Aorta (tissue), 5 donors: ENCODE measurements at regions not wholly inside any gene's neighbourhood (a gene's known extent, or its start where the extent isn't known, plus 50 kb on each side); places are given as distances from the start of the nearest gene placed in this dataset.

Experiments
- ATAC-seq: fragments of 200-7000 bp; cut with Tn5 transposase; one replicate; pipeline ENCODE4 v1.9.1; 2022; ENCODE audit warnings: moderate library complexity; ENCODE audit not compliant: low FRiP score
- DNase-seq, 2 donors: peaks; one replicate each; pipeline ENCODE4 v3.0.0-alpha.2; 2020
- H3K27ac ChIP-seq, 2 donors: one replicate each; pipeline ENCODE4 v1.5.1; 2013; ENCODE audit warnings: low read length in 2 of 2, mild to moderate bottlenecking in 2 of 2, moderate library complexity in 2 of 2, control low read depth in 1 of 2, inconsistent platforms in 1 of 2, low read depth in 1 of 2
- H3K27me3 ChIP-seq, 2 donors: one replicate each; pipeline ENCODE4 v1.6.1; 2013; ENCODE audit warnings: control low read depth in 1 of 2, low read length in 1 of 2, mild to moderate bottlenecking in 1 of 2, moderate library complexity in 1 of 2; ENCODE audit not compliant: insufficient read depth in 2 of 2, control insufficient read depth in 1 of 2
- H3K36me3 ChIP-seq, 2 donors: one replicate each; pipeline ENCODE4 v1.6.1; 2013; ENCODE audit warnings: control low read depth in 1 of 2, low read length in 1 of 2, mild to moderate bottlenecking in 1 of 2; ENCODE audit not compliant: insufficient read depth in 2 of 2, control insufficient read depth in 1 of 2
- H3K4me1 ChIP-seq, 2 donors: one replicate each; pipeline ENCODE4 v1.6.1; 2013; ENCODE audit warnings: low read length in 2 of 2, control low read depth in 1 of 2, mild to moderate bottlenecking in 1 of 2, moderate library complexity in 1 of 2; ENCODE audit not compliant: insufficient read depth in 2 of 2, control insufficient read depth in 1 of 2
- H3K4me3 ChIP-seq, 2 donors: one replicate each; pipeline ENCODE4 v1.5.1; 2013; ENCODE audit warnings: low read length in 2 of 2, control low read depth in 1 of 2, mild to moderate bottlenecking in 1 of 2
- H3K9me3 ChIP-seq: one replicate; pipeline ENCODE4 v1.6.1; 2013; ENCODE audit warnings: mild to moderate bottlenecking, low read length; ENCODE audit not compliant: control insufficient read depth
- WGBS, 2 donors: extraction: QIAGEN DNeasy Blood & Tissue Kit; methylation state at CpG; one replicate each; pipeline ENCODE4 v1.1.7; 2013; 5-methylcytosine and 5-hydroxymethylcytosine counted together
- intact Hi-C, 2 donors: fragments of 100-400 bp; cut with DNase I; formaldehyde crosslinking; loops; one replicate each; pipeline versions ENCODE4 v1.14.2 to v1.15.0; 2022
- donor health status: healthy with polysubstance abuse.
- donor health status: Bipolar disorder and iron deficiency.
- donor health status: DM: no; HTN: no; CAD: no.
- donor health status: DM: no; HTN: no; CAD: no.
- donor health status: DM: yes; HTN: yes; CAD: no.

DNA sequence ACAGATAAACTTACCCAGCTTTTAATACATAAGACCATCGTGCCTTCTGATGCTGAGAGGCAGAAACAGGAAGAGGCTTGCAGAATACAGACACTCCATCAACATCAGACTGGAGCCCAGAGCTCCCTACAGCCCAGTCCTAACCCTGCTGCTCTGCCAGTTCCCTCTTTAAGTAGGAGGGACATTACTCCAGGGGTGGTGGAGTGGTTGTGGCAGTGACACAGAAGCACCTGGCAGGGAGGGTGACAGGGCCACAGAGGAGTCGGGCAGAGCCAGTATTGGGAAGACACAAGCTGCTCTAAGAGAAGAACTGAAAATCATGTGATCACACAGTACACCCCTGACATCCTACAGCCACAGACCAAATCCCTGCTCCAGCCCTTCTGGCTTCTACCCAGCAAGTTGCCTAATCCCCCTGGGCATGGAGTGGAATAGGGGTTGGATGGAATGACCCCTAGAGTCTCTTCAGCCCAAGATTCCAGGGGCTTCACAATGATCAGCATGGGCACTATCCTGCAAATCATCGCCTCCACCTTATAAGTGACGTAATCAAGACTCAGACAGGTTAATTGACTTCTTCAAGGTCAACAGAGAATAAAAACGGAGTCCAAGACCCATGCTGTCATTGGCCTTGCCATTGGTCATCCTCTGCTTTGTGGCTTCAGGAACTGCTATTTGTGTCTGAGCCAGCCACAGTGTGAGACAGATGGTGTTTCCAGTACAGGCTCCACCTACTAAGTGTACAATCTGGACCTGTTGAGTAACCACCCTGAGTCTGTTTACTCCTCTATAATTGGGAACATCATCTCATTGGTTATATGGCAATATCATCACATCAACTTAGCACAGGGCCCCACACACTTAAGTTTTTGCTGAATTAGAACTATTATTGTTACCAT is 61.1 kb upstream of the ZMIZ1 start:
- no peak for DNase-seq
- no peaks in the 10 kb centered on the region for H3K36me3 ChIP-seq
- no peak overlapping the region for H3K4me3 ChIP-seq
- H3K27ac ChIP-seq, result no peak overlapping the region
- ATAC-seq, result peak; percentile 73
- no peaks in the 10 kb centered on the region for H3K9me3 ChIP-seq
- 82 to 84% methylated on average over 5 of the region's 5 CpGs for WGBS, 2 donors
- H3K4me1 ChIP-seq, result no peaks in the 10 kb centered on the region
- intact Hi-C loops, result no loop called here
- no peaks in the 10 kb centered on the region for H3K27me3 ChIP-seq

DNA sequence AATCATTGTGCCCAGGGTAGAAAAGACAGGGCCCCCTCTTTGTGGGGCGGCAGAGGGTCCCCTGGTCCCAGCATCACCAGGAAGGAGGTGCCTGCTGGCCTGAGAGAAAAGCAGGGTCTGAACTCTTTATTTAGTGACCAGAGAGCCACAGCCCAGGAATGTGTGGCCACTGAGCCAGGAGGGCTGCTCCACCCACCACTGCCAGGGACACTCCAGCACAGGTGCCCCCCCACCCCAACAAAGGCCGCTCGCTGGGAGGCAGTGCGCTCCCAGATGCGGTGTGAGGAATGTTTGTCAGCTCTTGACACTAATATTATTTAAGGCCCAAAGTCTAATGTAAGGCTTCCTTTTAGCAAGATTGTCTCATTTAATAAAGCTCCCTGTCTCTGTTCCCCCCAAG is 59.6 kb upstream of the ZMIZ1 start:
- H3K27me3 ChIP-seq, result no peaks in the 10 kb centered on the region
- no peaks in the 10 kb centered on the region for H3K4me1 ChIP-seq
- 98 to 100% methylated on average over 5 of the region's 5 CpGs for WGBS, 2 donors
- H3K9me3 ChIP-seq, result no peaks in the 10 kb centered on the region
- intact Hi-C loops, result no loop called here
- no peaks in the 10 kb centered on the region for H3K36me3 ChIP-seq
- no peak for ATAC-seq
- no peak overlapping the region for H3K27ac ChIP-seq
- DNase-seq, result no peak
- H3K4me3 ChIP-seq, result no peak overlapping the region

DNA sequence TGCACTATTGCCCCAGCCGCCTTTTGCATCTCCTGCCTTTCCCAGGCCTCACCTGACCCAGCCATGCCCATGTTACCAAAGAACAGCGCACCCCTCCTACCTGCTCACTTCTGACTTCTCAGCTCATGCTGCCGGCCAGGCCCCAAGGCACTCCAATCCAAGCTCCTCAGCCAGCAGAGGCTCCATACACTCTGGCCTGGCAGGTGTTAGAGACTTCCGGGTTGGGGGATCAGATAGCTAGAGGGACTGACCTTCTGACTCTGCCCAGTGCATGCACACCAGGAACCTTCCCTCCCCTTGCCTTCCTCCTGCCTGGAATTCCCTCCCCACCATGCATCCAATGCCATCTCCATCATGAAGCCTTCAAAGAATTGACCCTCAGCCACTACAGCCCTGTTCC is 56.2 kb upstream of the ZMIZ1 start:
- Histone ChIP-seq H3K27me3 (no peaks in the 10 kb centered on the region), H3K27ac (no peak overlapping the region), H3K4me1 (no peaks in the 10 kb centered on the region), H3K9me3 (no peaks in the 10 kb centered on the region), H3K36me3 (no peaks in the 10 kb centered on the region), H3K4me3 (no peak overlapping the region)
- WGBS, 2 donors, result 95 to 98% methylated on average over 4 of the region's 4 CpGs
- DNase-seq (no peak), ATAC-seq (no peak)
- intact Hi-C loops, result no loop called here

DNA sequence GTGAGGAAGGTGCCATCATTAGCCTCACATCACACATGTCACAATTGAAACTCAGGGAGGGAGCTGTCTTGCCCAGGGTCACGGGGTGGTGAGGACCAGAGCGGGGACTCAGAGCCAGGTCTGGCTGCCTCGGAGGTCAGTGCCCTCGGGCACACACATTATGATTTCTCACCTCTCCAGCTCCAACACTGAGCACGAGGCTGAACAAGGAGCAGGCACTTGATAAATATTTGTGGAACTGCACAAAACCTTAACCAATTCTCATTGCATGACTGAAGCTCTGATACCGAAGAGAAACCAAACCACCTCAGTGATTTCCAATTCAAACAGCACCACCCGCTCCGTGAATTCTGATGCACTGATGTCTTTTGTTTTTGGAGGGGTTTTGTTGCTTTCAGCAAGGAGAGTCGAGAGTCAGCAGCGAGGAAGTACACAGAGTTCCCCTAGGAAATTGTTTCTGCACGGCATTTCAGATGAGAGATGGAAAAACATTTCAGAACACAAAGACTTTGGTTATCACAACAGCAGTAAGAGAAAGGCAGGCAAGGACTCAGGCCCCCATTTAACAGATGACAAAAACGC is 55.3 kb upstream of the ZMIZ1 start:
- 72 to 76% methylated on average over 12 of the region's 12 CpGs for WGBS, 2 donors
- Histone ChIP-seq H3K9me3 (no peaks in the 10 kb centered on the region), H3K4me3 (no peak overlapping the region), H3K27ac (no peak overlapping the region), H3K36me3 (no peaks in the 10 kb centered on the region), H3K4me1 (no peaks in the 10 kb centered on the region), H3K27me3 (no peaks in the 10 kb centered on the region)
- ATAC-seq, result no peak
- intact Hi-C loops, result no loop called here
- DNase-seq, result no peak

DNA sequence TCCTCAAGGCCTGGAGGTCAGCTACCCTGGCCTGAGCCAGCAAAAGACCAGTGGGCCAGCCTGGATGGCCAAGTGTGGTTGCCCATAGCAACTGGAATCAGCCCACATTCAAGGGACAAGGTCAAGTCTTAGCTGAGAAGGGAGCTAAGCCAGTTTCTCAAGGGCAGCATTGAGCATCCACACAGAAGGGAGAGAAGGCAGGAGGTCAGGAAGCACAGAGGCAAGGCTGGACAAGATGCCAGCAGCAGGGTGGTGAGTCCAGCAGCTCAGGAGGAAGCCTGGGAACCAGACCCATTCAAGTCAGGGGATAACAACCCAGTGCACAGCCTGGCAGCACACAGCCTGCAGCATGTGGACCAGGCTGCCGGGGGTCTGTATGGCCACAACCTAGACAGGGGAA is 54.0 kb upstream of the ZMIZ1 start:
- no peak overlapping the region for H3K27ac ChIP-seq
- no peak for ATAC-seq
- DNase-seq, result peak in 1 of 2 donors; percentile 31
- H3K27me3 ChIP-seq, result no peaks in the 10 kb centered on the region
- no peaks in the 10 kb centered on the region for H3K9me3 ChIP-seq
- intact Hi-C loops, result no loop called here
- 87 to 97% methylated on average over 1 of the region's 1 CpG for WGBS, 2 donors
- no peaks in the 10 kb centered on the region for H3K36me3 ChIP-seq
- no peaks in the 10 kb centered on the region for H3K4me1 ChIP-seq
- H3K4me3 ChIP-seq, result no peak overlapping the region

DNA sequence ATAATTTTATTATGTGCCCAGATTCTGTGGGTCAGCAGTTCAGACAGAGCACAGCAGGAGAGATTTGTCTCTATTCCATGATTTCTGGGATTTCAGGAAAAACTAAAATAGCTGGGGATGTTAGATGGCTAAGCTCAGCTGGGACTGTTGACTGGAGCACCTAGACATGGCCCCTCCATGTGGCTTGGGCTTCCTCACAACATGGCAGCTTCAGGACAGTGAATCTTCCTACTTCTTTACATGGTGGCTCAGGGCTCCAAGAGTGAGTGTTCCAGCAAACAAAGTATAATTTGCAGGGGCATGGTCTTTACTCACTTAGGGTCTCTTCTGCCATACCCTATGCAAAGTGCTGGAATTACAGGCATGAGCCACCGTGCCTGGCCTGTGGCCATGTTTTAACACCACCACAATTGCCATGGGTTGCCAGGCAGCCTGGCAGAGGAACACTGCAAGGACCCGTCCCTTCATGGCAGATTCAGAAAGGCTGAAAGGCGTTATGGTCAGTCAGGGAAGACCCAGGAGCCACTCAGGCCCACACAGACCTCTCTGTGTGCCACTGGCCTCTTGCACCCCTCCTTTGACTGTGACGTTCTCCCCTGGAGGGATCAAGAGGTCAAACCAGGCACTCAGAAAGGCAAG is 50.8 kb upstream of the ZMIZ1 start:
- no peaks in the 10 kb centered on the region for H3K4me1 ChIP-seq
- intact Hi-C loops, result no loop called here
- no peaks in the 10 kb centered on the region for H3K36me3 ChIP-seq
- no peak overlapping the region for H3K27ac ChIP-seq
- DNase-seq (peak; percentile 5 to 20), ATAC-seq (no peak)
- no peaks in the 10 kb centered on the region for H3K27me3 ChIP-seq
- H3K9me3 ChIP-seq, result no peaks in the 10 kb centered on the region
- WGBS, 2 donors, result 92% methylated on average over 4 of the region's 4 CpGs
- H3K4me3 ChIP-seq, result no peak overlapping the region

DNA sequence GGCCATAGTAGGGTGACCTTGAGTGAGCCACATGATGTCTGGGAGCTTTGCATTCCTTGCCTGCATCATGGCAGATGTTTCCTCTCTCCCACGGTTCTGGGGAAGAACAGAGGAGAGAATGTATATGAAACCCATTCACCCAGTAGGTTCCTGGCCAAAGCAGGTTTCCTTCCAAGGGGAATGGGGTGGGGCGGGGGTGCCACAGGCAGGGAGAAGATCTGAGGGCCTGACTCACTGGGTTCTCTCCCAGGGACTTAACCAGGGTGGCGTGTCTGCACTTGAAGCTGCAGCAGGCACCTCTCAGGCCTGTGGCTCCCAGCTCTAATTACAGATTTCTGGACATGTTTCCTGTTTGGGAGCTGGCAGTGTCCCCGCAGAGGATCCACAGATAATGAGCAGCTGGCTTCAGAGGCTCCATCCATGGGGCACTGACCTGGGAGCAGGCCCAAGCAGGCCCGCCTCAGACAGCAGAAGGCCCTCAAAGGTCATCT is 50.2 kb upstream of the ZMIZ1 start:
- H3K9me3 ChIP-seq, result no peaks in the 10 kb centered on the region
- ATAC-seq (no peak), DNase-seq (peak; percentile 30 to 48)
- H3K27ac ChIP-seq, result no peak overlapping the region
- WGBS, 2 donors, result 95 to 97% methylated on average over 5 of the region's 5 CpGs
- H3K4me1 ChIP-seq, result no peaks in the 10 kb centered on the region
- H3K36me3 ChIP-seq, result no peaks in the 10 kb centered on the region
- intact Hi-C loops, result no loop called here
- H3K27me3 ChIP-seq, result no peaks in the 10 kb centered on the region
- H3K4me3 ChIP-seq, result no peak overlapping the region
